VCaP (cell line): ENCODE measurements at regions not wholly inside any gene's neighbourhood (a gene's known extent, or its start where the extent isn't known, plus 50 kb on each side); places are given as distances from the start of the nearest gene placed in this dataset.
"Not testable (repeated sequence)": the region's sequence is repeated elsewhere in the genome, so short reads cannot be mapped to it uniquely, and the experiment has no call there.

Experiments used
- H3K27ac ChIP-seq: fragments of 450-650 bp; 2 replicates; pipeline ENCODE4 v1.5.1; 2017
- TF ChIP-seq, protein P1 (sequence below): fragments of 450-650 bp; conservative IDR thresholded peaks from 2 replicates; pipeline ENCODE4 v1.5.1; 2017; ENCODE audit warnings: mild to moderate bottlenecking, moderate library complexity

DNA sequence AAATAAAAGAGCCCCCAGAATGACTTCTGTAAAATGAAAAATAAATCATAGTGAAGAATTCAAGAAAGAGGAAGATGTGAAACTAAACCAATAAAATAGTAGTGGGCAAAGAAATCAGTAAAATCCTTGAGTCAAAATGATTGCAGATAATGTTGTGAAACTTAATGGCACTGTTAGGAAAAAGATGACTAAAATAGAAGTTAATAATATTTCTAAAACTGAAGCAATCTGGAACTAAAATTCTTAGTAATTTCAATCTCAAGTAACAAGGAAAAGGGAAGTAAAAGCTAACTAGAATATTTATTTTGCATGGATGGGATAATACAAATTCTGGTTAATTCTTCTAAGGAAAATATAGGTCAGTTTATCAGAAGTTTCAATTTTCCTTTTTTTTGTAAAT is 84.6 kb downstream of the TMCO5A start:
- no peak overlapping the region for H3K27ac ChIP-seq
- TF ChIP-seq, protein P1, sequence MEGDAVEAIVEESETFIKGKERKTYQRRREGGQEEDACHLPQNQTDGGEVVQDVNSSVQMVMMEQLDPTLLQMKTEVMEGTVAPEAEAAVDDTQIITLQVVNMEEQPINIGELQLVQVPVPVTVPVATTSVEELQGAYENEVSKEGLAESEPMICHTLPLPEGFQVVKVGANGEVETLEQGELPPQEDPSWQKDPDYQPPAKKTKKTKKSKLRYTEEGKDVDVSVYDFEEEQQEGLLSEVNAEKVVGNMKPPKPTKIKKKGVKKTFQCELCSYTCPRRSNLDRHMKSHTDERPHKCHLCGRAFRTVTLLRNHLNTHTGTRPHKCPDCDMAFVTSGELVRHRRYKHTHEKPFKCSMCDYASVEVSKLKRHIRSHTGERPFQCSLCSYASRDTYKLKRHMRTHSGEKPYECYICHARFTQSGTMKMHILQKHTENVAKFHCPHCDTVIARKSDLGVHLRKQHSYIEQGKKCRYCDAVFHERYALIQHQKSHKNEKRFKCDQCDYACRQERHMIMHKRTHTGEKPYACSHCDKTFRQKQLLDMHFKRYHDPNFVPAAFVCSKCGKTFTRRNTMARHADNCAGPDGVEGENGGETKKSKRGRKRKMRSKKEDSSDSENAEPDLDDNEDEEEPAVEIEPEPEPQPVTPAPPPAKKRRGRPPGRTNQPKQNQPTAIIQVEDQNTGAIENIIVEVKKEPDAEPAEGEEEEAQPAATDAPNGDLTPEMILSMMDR: no peak

DNA sequence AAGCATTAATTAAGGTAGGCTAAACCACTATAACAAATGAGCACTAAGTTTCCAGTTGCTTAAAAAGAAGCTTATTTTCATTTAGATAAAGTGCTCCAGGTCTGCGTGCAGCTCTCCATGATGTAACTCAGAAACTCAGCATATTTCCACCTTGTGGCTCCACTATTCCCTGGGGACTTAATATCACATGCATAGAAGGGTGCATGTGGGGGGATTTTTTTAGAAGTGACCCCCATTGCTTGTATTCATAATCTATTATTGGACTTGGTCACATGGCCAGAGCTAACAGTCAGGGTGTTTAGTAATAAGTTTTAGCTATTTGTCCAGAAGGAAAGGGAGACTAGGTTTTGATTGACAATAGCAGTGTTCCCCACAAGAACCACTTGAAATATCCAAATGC is 86.8 kb downstream of the TMCO5A start:
- H3K27ac ChIP-seq: no peak overlapping the region
- TF ChIP-seq, protein P1: no peak

DNA sequence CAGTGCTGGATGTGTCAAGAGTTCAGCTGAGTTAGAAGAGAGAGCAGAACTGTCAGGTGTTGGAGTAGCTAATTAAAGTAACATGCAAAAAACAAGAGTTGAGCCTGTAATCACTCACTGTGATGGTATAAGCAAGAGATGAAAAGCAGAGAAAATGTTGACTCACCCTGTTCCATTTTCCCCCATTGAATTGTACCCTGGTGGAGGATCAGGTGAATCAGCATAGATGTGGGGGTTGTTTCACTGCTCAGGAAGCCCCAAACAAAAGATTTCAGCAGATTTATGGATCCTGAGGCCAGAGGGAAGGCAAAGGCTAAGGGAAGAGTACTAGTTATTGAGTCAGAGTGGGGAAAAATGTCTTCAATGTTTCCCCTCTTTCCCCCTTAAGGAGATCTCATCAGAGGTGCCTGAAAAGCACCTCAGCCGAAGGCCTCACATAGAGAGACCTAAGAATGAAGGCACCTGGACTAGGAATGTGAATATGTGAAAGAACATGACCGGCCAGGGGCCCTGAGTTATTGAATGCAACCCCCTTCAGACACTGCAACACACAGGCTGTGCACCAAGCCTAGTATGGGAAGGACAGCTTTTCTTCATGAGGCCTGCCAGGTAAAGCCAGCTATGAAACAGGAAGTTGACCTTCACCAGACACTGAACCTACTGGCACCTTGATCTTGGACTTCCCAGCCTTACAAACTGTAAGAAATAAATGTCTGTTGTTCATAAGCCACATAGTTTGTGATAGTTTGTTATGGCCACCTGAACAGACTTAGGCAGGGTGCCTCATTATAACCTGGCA is 90.1 kb downstream of the TMCO5A start:
- no peak overlapping the region for H3K27ac ChIP-seq
- TF ChIP-seq, protein P1: no peak

DNA sequence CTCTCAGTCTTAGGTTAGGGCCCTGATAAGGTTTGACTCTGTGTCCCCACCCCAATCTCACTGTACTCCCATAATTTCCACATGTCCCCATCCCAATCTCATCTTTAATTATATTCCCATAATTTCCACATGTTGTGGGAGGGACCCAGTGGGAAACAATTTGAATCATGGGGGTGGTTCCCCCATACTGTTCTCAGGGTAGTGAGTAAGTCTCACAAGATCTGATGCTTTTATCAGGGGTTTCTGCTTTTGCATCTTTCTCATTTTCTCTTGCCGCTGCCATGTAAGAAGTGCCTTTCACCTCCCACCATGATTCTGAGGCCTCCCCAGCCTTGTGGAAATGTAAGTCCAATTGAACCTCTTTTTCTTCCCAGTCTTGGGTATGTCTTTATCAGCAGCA is 91.2 kb downstream of the TMCO5A start:
- H3K27ac ChIP-seq: not testable (repeated sequence)

DNA sequence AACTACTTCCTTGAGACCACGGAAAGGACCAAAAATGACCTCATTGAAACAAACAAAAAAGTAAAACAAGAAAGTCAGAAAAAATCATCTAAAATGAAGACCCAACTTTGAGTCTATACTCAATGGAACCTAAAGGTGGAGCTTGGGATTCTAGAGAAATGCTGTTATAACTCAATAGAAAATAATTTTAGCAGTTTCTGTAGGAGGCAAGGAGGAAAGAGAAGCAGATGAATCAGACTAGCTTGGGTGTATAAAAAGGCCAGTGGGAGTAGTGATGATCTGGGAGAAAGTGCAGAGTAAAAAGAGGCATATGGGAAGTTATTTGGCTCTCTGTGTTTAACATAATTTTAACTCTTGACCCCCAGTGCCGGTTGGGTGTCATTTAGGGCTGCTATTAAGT is 94.4 kb downstream of the TMCO5A start:
- H3K27ac ChIP-seq: no peak overlapping the region
- TF ChIP-seq, protein P1: no peak

DNA sequence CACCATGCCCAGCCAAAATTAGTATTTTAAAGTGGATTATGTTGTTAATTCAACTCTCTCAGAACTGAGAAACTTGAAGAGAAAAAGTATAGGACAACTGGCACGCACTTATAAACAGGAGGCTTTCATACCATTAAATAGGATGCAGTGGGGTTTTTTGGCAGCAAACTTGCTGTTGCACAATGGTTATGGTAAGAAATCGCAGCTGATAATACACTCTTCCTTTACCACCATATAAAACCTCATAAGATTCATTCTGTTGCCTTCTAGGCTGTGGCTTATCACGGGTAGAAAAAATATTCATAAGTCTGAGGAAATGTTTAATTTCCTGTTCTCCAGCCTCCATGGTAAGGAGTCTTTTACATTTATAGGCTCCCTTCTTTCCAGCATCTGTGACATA is 95.3 kb downstream of the TMCO5A start:
- TF ChIP-seq, protein P1: no peak
- no peak overlapping the region for H3K27ac ChIP-seq

DNA sequence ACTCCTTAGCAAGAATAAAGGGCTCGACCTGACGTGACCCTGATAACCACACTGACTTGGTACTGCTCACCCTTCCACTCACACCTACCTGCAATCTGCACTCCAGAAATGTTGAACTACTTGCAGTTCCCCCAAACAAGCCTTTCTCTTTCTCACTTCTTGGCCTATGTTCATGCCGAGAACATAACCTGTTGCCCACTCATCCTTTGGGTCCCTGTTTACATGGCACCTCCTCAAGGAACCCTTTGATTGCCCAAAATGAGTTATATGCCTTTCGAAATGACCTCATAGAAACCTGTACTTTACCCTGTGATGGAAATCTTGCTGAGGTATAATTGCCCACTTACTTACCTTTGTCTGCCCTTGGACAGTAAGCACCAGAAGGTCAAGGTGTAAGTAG is 96.2 kb downstream of the TMCO5A start:
- TF ChIP-seq, protein P1: no peak
- no peak overlapping the region for H3K27ac ChIP-seq

DNA sequence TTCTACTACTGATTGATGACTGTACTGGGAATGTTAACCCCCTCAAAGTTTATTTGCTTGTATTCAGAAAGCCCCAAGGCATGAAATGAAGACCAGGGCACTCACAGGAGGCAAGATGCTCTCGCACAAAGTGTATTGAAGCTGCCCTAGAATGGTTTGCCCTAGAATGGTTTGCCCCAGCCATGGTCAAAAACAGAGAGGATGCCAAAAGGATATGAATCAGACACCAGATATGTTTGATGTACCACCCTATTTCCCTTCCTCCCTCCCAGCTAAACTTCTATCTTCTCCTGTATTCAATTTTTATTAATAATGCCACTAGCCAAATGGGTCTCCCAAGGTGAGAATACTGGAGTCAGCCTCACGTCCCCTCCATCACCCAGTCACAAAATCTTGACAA is 101.3 kb downstream of the TMCO5A start:
- TF ChIP-seq, protein P1: no peak
- no peak overlapping the region for H3K27ac ChIP-seq
